ENCODE measurements at regions not wholly inside any gene's neighbourhood (a gene's known extent, or its start where the extent isn't known, plus 50 kb on each side); places are given as distances from the start of the nearest gene placed in this dataset.
"Not testable (repeated sequence)": the region's sequence is repeated elsewhere in the genome, so short reads cannot be mapped to it uniquely, and the experiment has no call there.

DNA sequence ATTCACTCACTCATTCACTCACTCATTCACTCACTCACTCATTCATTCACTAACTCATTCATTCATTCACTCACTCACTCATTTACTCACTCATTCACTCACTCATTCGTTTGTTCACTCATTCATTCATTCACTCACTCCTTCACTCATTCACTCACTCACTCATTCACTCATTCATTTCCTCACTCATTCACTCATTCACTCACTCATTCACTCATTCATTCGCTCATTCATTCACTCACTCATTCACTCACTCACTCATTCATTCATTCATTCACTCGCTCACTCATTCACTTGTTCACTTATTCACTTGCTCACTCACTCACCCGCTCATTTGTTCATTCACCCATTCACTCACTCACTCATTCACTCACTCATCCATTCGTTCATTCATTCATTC is 140.2 kb upstream of the FOXD4L5 start:
- TF ChIP-seq, protein P1, sequence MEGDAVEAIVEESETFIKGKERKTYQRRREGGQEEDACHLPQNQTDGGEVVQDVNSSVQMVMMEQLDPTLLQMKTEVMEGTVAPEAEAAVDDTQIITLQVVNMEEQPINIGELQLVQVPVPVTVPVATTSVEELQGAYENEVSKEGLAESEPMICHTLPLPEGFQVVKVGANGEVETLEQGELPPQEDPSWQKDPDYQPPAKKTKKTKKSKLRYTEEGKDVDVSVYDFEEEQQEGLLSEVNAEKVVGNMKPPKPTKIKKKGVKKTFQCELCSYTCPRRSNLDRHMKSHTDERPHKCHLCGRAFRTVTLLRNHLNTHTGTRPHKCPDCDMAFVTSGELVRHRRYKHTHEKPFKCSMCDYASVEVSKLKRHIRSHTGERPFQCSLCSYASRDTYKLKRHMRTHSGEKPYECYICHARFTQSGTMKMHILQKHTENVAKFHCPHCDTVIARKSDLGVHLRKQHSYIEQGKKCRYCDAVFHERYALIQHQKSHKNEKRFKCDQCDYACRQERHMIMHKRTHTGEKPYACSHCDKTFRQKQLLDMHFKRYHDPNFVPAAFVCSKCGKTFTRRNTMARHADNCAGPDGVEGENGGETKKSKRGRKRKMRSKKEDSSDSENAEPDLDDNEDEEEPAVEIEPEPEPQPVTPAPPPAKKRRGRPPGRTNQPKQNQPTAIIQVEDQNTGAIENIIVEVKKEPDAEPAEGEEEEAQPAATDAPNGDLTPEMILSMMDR (IDR thresholded peaks at IDR 0.05 in 4 of 5, conservative IDR thresholded peaks at IDR 0.05 in 1 of 5), result not testable (repeated sequence)
- TF ChIP-seq POLR2A (IDR thresholded peaks at IDR 0.05), result not testable (repeated sequence)

Data from gastrocnemius medialis (tissue), 4 donors.